ENCODE measurements at regions not wholly inside any gene's neighbourhood (a gene's known extent, or its start where the extent isn't known, plus 50 kb on each side); places are given as distances from the start of the nearest gene placed in this dataset.

GRCh38 chr2:215505044-215505786 is 69.3 kb upstream of the FN1 start:
- TF ChIP-seq EZH2 (IDR thresholded peaks at IDR 0.05; ENCODE audit: borderline replicate concordance, insufficient read depth, low read length, poor library complexity, severe bottlenecking) (no peak), SMC3 (conservative IDR thresholded peaks at IDR 0.05; ENCODE audit: poor library complexity) (no peak), RAD21 (conservative IDR thresholded peaks at IDR 0.05) (no peak), REST (IDR thresholded peaks at IDR 0.05; ENCODE audit: borderline replicate concordance) (no peak), CTCF (IDR thresholded peaks at IDR 0.05; ENCODE audit: poor library complexity, severe bottlenecking) (no peak), POLR2AphosphoS5 (IDR thresholded peaks at IDR 0.05) (no peak), TAF1 (IDR thresholded peaks at IDR 0.05; ENCODE audit: low read depth) (no peak), MXI1 (conservative IDR thresholded peaks at IDR 0.05; ENCODE audit: poor library complexity, severe bottlenecking) (no peak), EP300 (conservative IDR thresholded peaks at IDR 0.05; ENCODE audit: poor library complexity, severe bottlenecking) (no peak)

GRCh38 chr2:215504547-215504946 is 68.7 kb upstream of the FN1 start:
- H4K20me1 ChIP-seq (ENCODE audit: insufficient read depth) = no peaks in the 10 kb centered on the region
- H3K27me3 ChIP-seq (ENCODE audit: insufficient read depth, low read depth, low read length) = no peaks in the 10 kb centered on the region
- no peak overlapping the region for H3K27ac ChIP-seq (ENCODE audit: low read length)
- H3K79me2 ChIP-seq (replicated peaks; ENCODE audit: insufficient read depth, low read length) = no peaks in the 10 kb centered on the region
- no peak for TF ChIP-seq REST (IDR thresholded peaks at IDR 0.05; ENCODE audit: borderline replicate concordance)
- TF ChIP-seq CTCF (IDR thresholded peaks at IDR 0.05; ENCODE audit: poor library complexity, severe bottlenecking) = no peak
- TF ChIP-seq EZH2 (IDR thresholded peaks at IDR 0.05; ENCODE audit: borderline replicate concordance, insufficient read depth, low read length, poor library complexity, severe bottlenecking) = no peak
- no peak for TF ChIP-seq TAF1 (IDR thresholded peaks at IDR 0.05; ENCODE audit: low read depth)
- TF ChIP-seq SMC3 (conservative IDR thresholded peaks at IDR 0.05; ENCODE audit: poor library complexity) = no peak
- no peak for TF ChIP-seq RAD21 (conservative IDR thresholded peaks at IDR 0.05)
- no peaks in the 10 kb centered on the region for H3K9me3 ChIP-seq (ENCODE audit: low read length)
- no peak overlapping the region for H3K4me3 ChIP-seq (ENCODE audit: low read length)
- no peaks in the 10 kb centered on the region for H3K9me2 ChIP-seq (ENCODE audit: insufficient read depth, low read length)
- H2AFZ ChIP-seq (ENCODE audit: low read depth, low read length) = no peak overlapping the region
- no peaks in the 10 kb centered on the region for H3F3A ChIP-seq (ENCODE audit: insufficient read depth, low read length, poor library complexity, severe bottlenecking)
- no peak overlapping the region for H3K9ac ChIP-seq (ENCODE audit: low read length)
- H3K4me2 ChIP-seq (ENCODE audit: low read length) = no peak overlapping the region
- H3K36me3 ChIP-seq (ENCODE audit: insufficient read depth, low read length) = no peaks in the 10 kb centered on the region

More at GRCh38 chr2:215505044-215505786, 69.3 kb upstream of the FN1 start:
- H3K9ac ChIP-seq (ENCODE audit: low read length) = no peak overlapping the region
- no peak overlapping the region for H3K27ac ChIP-seq (ENCODE audit: low read length)
- H3K4me3 ChIP-seq (ENCODE audit: low read length) = no peak overlapping the region
- H3K36me3 ChIP-seq (ENCODE audit: insufficient read depth, low read length) = no peaks in the 10 kb centered on the region
- no peaks in the 10 kb centered on the region for H3K27me3 ChIP-seq (ENCODE audit: insufficient read depth, low read depth, low read length)
- H3K4me2 ChIP-seq (ENCODE audit: low read length) = no peak overlapping the region
- H3K79me2 ChIP-seq (replicated peaks; ENCODE audit: insufficient read depth, low read length) = no peaks in the 10 kb centered on the region
- no peak overlapping the region for H2AFZ ChIP-seq (ENCODE audit: low read depth, low read length)
- H3K9me2 ChIP-seq (ENCODE audit: insufficient read depth, low read length) = no peaks in the 10 kb centered on the region
- H3K9me3 ChIP-seq (ENCODE audit: low read length) = no peaks in the 10 kb centered on the region
- H3F3A ChIP-seq (ENCODE audit: insufficient read depth, low read length, poor library complexity, severe bottlenecking) = no peaks in the 10 kb centered on the region
- no peaks in the 10 kb centered on the region for H4K20me1 ChIP-seq (ENCODE audit: insufficient read depth)

All from neural cell (in vitro differentiated cells).